Peyer's patch (tissue), 4 donors: ENCODE measurements at regions not wholly inside any gene's neighbourhood (a gene's known extent, or its start where the extent isn't known, plus 50 kb on each side); places are given as distances from the start of the nearest gene placed in this dataset.

Source experiments
- DNase-seq, 3 donors: peaks; one replicate each; pipeline ENCODE4 v3.0.0-alpha.2; 2017 to 2019
- H3K27ac ChIP-seq, 4 donors: fragments of 200-600 bp; sonication (generic); one replicate each; pipeline ENCODE4 v1.5.1; 2016 to 2019
- H3K27me3 ChIP-seq, 2 donors: fragments of 200-600 bp; sonication (generic); one replicate each; pipeline ENCODE4 v1.5.1; 2019
- H3K36me3 ChIP-seq, 3 donors: fragments of 200-600 bp; sonication (generic); one replicate each; pipeline ENCODE4 v1.5.1; 2016 to 2019
- H3K4me1 ChIP-seq, 4 donors: fragments of 200-600 bp; sonication (generic); one replicate each; pipeline ENCODE4 v1.5.1; 2016 to 2019
- H3K4me3 ChIP-seq, 4 donors: fragments of 200-600 bp; sonication (generic); 1 replicate in 3 of 4; 2 replicates in 1 of 4; pipeline ENCODE4 v1.5.1; 2016 to 2019; ENCODE audit warnings: mild to moderate bottlenecking in 1 of 4
- H3K9me3 ChIP-seq, 4 donors: fragments of 200-600 bp; sonication (generic); one replicate each; pipeline ENCODE4 v1.5.1; 2016 to 2019; ENCODE audit warnings: mild to moderate bottlenecking in 1 of 4
- POLR2A ChIP-seq, 2 donors: fragments of 450-650 bp; IDR thresholded peaks; one replicate each; pipeline ENCODE4 v1.5.1; 2017; ENCODE audit warnings: antibody characterized with exemption in 2 of 2, mild to moderate bottlenecking in 2 of 2, moderate library complexity in 2 of 2
- TF ChIP-seq, protein P1 (sequence below), 6 experiments: fragments of 450-650 bp in 4 of 6; fragments of 200-600 bp in 2 of 6; sonication (generic) in 1 of 6; IDR thresholded peaks; one replicate each; pipeline ENCODE4 v1.5.1; 2017 to 2019; ENCODE audit warnings: antibody characterized with exemption in 6 of 6, mild to moderate bottlenecking in 3 of 6, moderate library complexity in 1 of 6

DNA sequence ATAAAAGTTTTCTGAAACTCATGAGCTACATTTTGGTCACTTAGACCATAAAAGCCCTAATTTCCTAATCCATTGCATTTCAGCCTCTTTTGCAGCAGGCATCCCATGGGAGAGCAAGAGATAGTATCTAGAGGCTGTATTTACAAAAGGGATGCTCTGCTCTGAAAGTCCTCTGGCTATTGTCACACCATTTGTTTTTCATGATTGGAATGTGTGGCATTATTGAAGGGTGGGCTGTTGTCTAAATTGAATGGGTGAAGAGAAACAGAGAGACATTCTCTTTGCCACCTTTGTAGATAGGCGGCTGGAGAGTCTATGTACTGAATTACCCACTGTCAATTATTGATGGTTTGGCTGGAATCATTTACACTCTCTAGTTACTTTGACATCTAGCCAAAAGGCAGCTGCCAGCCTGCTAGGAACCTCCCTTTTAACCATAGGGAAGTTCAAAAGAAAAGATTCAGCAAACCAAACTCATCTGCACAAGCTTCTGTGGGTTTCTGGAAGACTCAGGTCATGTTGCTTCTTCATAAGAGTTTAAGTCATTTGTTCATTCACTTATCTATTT lies 89.8 kb upstream of the RARB start:
- no peaks in the 10 kb centered on the region for H3K36me3 ChIP-seq
- DNase-seq, result no peak
- TF ChIP-seq, protein P1, sequence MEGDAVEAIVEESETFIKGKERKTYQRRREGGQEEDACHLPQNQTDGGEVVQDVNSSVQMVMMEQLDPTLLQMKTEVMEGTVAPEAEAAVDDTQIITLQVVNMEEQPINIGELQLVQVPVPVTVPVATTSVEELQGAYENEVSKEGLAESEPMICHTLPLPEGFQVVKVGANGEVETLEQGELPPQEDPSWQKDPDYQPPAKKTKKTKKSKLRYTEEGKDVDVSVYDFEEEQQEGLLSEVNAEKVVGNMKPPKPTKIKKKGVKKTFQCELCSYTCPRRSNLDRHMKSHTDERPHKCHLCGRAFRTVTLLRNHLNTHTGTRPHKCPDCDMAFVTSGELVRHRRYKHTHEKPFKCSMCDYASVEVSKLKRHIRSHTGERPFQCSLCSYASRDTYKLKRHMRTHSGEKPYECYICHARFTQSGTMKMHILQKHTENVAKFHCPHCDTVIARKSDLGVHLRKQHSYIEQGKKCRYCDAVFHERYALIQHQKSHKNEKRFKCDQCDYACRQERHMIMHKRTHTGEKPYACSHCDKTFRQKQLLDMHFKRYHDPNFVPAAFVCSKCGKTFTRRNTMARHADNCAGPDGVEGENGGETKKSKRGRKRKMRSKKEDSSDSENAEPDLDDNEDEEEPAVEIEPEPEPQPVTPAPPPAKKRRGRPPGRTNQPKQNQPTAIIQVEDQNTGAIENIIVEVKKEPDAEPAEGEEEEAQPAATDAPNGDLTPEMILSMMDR (IDR thresholded peaks at IDR 0.05), result no peak
- TF ChIP-seq POLR2A (IDR thresholded peaks at IDR 0.05), result no peak

DNA sequence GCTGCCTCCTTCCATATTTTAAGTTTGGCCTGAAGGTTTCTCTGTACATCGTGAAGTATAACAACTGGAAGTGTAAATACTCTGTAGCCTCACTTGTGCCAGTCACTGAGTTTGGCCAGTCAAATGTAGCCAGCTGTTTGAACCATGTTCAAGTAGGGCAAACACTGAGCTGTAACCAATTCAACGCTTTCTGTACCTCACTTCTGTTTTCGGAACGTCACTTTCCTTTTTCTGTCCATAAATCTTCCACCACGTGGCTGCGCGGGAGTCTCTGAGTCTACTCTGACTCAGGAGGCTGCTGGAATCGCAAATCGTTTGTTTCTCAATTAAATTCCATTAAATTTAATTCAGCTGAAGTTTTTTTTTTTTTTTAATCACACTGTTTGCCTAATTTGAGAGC lies 88.8 kb upstream of the RARB start:
- TF ChIP-seq, protein P1 (IDR thresholded peaks at IDR 0.05), result no peak
- no peak for TF ChIP-seq POLR2A (IDR thresholded peaks at IDR 0.05)

More for the DNA sequence above, 89.8 kb upstream of the RARB start:
- Histone ChIP-seq H3K4me1 (no peaks in the 10 kb centered on the region), H3K4me3 (no peak overlapping the region), H3K9me3 (no peaks in the 10 kb centered on the region), H3K27me3 (no peaks in the 10 kb centered on the region), H3K27ac (no peak overlapping the region)

DNA sequence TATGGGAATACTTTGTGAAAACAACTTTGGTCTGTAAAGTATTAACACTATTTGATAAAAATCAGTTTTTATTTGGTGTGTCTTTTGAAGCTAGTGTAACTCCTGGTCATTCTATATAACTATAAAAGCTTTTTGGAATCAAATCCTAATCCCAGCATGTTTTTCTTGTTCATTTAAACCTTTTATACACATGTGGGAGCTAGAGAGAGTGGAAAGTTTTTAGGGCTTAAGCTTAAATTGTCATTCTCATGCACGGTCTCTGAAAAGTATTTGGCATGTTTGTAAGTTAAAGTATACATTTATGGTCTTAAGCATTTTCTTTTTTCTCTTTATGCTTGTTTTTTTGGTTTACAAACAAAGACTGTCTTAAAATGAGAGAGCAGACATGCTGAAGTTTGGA lies 83.4 kb upstream of the RARB start:
- no peak for TF ChIP-seq POLR2A (IDR thresholded peaks at IDR 0.05)
- TF ChIP-seq, protein P1 (IDR thresholded peaks at IDR 0.05), result no peak
- Histone ChIP-seq H3K36me3 (no peaks in the 10 kb centered on the region), H3K27ac (no peak overlapping the region), H3K4me3 (no peak overlapping the region), H3K4me1 (no peaks in the 10 kb centered on the region), H3K27me3 (no peaks in the 10 kb centered on the region), H3K9me3 (no peaks in the 10 kb centered on the region)
- no peak for DNase-seq

More for the DNA sequence above, 88.8 kb upstream of the RARB start:
- Histone ChIP-seq H3K27me3 (no peaks in the 10 kb centered on the region), H3K4me3 (no peak overlapping the region), H3K4me1 (no peaks in the 10 kb centered on the region), H3K9me3 (no peaks in the 10 kb centered on the region), H3K27ac (no peak overlapping the region), H3K36me3 (no peaks in the 10 kb centered on the region)
- DNase-seq, result no peak

DNA sequence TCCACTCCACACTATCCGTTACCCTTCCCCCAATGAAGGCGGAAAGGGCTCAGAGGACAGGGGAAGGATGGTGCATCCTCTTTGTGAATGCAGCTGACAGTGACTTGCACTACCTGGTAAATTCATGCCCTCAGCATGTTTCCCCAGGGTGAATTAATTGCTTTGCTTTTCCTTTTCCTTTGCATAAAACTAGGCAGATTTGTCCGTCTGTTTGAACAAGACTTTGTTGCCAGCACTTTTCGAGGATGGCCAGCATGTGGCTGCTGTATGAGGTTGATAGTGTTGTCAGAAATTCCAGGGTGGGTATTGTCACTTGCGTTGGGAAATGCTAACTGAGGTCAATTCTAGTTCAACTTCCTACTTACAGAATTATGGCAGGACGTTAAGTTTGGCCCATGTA lies 79.0 kb upstream of the RARB start:
- Histone ChIP-seq H3K27ac (no peak overlapping the region), H3K9me3 (no peaks in the 10 kb centered on the region), H3K4me3 (no peak overlapping the region), H3K36me3 (no peaks in the 10 kb centered on the region), H3K4me1 (no peaks in the 10 kb centered on the region), H3K27me3 (no peaks in the 10 kb centered on the region)
- no peak for DNase-seq
- no peak for TF ChIP-seq POLR2A (IDR thresholded peaks at IDR 0.05)
- TF ChIP-seq, protein P1 (IDR thresholded peaks at IDR 0.05), result no peak

DNA sequence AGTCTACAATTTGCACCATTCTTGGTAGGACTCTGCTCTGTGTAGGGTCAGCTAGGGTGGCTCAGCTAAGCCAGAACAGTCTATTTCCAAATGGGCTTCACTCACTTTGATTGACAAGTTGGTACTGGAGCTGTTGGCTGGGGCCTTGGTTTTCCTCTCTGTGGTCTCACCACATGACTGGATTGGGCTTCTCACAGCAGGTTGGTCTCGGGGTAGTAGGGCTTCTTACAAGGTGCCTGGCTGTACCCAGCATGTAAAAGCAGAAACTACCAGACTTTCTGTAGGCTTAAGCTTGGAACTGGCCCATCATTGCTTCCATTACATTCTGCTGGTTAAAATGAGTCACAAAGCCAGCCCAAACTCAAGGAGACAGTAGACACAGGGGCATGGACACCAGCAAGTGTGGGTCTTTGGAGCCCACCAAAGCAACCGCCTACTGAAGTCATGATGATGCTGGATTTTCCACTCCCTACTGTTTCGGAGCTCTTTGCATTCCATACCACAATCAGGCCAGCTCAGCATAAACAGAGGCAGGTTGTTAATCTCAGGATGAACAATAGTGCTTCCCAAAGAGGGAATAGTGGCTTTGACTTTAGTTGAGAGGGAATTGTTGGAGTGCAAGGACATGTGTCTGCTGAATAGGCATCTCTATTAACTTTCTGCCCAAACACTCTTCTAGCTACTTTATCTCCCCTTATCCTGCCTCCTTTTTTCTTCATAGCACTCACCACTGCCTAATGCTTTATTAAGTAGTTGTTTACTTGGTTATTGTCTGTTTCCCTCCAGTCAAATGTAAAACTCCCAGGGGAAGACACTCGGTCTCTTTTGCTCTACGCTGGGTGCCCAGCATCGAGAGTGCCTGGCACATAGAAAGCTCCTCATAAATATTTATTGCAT lies 78.0 kb upstream of the RARB start:
- H3K9me3 ChIP-seq, result no peaks in the 10 kb centered on the region
- no peaks in the 10 kb centered on the region for H3K36me3 ChIP-seq
- DNase-seq, result no peak
- no peak overlapping the region for H3K27ac ChIP-seq
- H3K27me3 ChIP-seq, result no peaks in the 10 kb centered on the region
- H3K4me1 ChIP-seq, result no peaks in the 10 kb centered on the region
- no peak for TF ChIP-seq POLR2A (IDR thresholded peaks at IDR 0.05)
- TF ChIP-seq, protein P1 (IDR thresholded peaks at IDR 0.05), result no peak
- no peak overlapping the region for H3K4me3 ChIP-seq
